HL-60 (cell line): ENCODE measurements at regions not wholly inside any gene's neighbourhood (a gene's known extent, or its start where the extent isn't known, plus 50 kb on each side); places are given as distances from the start of the nearest gene placed in this dataset.

Experiments
- CTCF ChIP-seq: IDR thresholded peaks from one replicate; pipeline ENCODE4 v1.5.1; 2011; ENCODE audit warnings: low read length, control low read depth, inconsistent platforms; ENCODE audit not compliant: insufficient read depth
- GABPA ChIP-seq: IDR thresholded peaks from 2 replicates; pipeline ENCODE4 v1.6.1; 2012; ENCODE audit warnings: low read depth
- REST ChIP-seq: IDR thresholded peaks from 2 replicates; pipeline ENCODE4 v1.6.1; 2012; ENCODE audit warnings: low read depth; ENCODE audit not compliant: insufficient replicate concordance
- SPI1 ChIP-seq: IDR thresholded peaks from 2 replicates; pipeline ENCODE4 v1.6.1; 2012; ENCODE audit warnings: low read depth, mild to moderate bottlenecking, borderline replicate concordance

- TF ChIP-seq REST (no peak), CTCF (no peak), GABPA (no peak), SPI1 (no peak)
Measured at GRCh38 chr9:107856633-107857032, 367.1 kb upstream of the KLF4 start.
